ENCODE measurements at regions not wholly inside any gene's neighbourhood (a gene's known extent, or its start where the extent isn't known, plus 50 kb on each side); places are given as distances from the start of the nearest gene placed in this dataset.

- no peak for DNase-seq
Measured at GRCh38 chr10:110416776-110417711, 80.7 kb upstream of the DUSP5 start.

GRCh38 chr10:110418218-110418617 lies 79.5 kb upstream of the DUSP5 start:
- no peak for DNase-seq

GRCh38 chr10:110419265-110419664 lies 78.4 kb upstream of the DUSP5 start:
- DNase-seq = no peak

- DNase-seq = peak in 1 of 2 experiments; percentile 3
Measured at GRCh38 chr10:110420401-110421193, 77.1 kb upstream of the DUSP5 start.

- DNase-seq = no peak
Measured at GRCh38 chr10:110421512-110422138, 76.1 kb upstream of the DUSP5 start.

GRCh38 chr10:110422548-110422947 lies 75.2 kb upstream of the DUSP5 start:
- DNase-seq = no peak

- DNase-seq = no peak
Measured at GRCh38 chr10:110423650-110424049, 74.1 kb upstream of the DUSP5 start.

- DNase-seq = no peak
Measured at GRCh38 chr10:110425684-110426293, 71.9 kb upstream of the DUSP5 start.

GRCh38 chr10:110426294-110427181 lies 71.2 kb upstream of the DUSP5 start:
- DNase-seq = no peak

- peak in 1 of 2 experiments; percentile 0 for DNase-seq
Measured at GRCh38 chr10:110429301-110429700, 68.4 kb upstream of the DUSP5 start.

- DNase-seq = no peak
Measured at GRCh38 chr10:110430340-110431273, 67.1 kb upstream of the DUSP5 start.

- DNase-seq = no peak
Measured at GRCh38 chr10:110431659-110432058, 66.0 kb upstream of the DUSP5 start.

- DNase-seq = no peak
Measured at GRCh38 chr10:110432084-110432483, 65.6 kb upstream of the DUSP5 start.

GRCh38 chr10:110432814-110433565 lies 64.7 kb upstream of the DUSP5 start:
- no peak for DNase-seq

GRCh38 chr10:110433740-110434139 lies 64.0 kb upstream of the DUSP5 start:
- no peak for DNase-seq

- DNase-seq = peak; percentile 19 to 57
Measured at GRCh38 chr10:110434489-110435096, 63.1 kb upstream of the DUSP5 start.

- DNase-seq = no peak
Measured at GRCh38 chr10:110436554-110437350, 61.0 kb upstream of the DUSP5 start.

GRCh38 chr10:110437351-110437605 lies 60.4 kb upstream of the DUSP5 start:
- no peak for DNase-seq
